ENCODE measurements at regions not wholly inside any gene's neighbourhood (a gene's known extent, or its start where the extent isn't known, plus 50 kb on each side); places are given as distances from the start of the nearest gene placed in this dataset.

- CTCF ChIA-PET, result interaction anchor here (1.0 kb wide), 1 partner anchor 9 kb away, joined by 3 read pairs; no protein-coding TSS in a partner anchor
- no peaks in the 10 kb centered on the region for H3K9me3 ChIP-seq (ENCODE audit: control extremely low read depth in 1 of 5, control insufficient read depth in 4 of 5, insufficient read depth in 2 of 5, low read depth in 1 of 5, low read length in 4 of 5)
Observed at GRCh38 chr7:51783241-51783640, 466.6 kb upstream of the COBL start.

DNA sequence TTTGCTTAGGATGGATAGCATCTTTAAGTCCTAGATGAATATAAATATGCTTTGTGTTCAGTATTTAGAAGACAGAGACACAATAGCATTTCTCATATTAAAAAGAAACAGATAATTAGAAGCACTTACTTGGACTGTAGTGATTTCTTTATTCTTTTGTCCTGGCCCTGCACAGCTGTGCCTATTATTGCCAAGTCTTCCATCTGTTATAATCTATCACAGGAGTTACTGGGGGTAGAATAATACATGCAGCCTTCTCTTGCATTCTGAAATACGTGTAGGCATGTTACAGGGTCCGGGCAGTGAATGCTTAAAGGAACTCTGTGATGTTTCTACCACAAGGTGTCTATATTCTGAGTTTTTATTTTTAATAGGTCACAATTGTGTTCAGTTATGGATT lies 461.5 kb upstream of the COBL start:
- no peaks in the 10 kb centered on the region for H3K27me3 ChIP-seq (replicated peaks in 2 of 5; ENCODE audit: control insufficient read depth in 4 of 5, insufficient read depth in 5 of 5, low read length in 4 of 5)

More at GRCh38 chr7:51783241-51783640, 466.6 kb upstream of the COBL start:
- H3K27ac ChIP-seq (ENCODE audit: insufficient read depth in 1 of 2, low read depth in 1 of 2, low read length in 2 of 2, poor library complexity in 1 of 2, severe bottlenecking in 2 of 2), result no peak overlapping the region
- no peaks in the 10 kb centered on the region for H3K36me3 ChIP-seq (ENCODE audit: control insufficient read depth in 4 of 4, insufficient read depth in 4 of 4, low read length in 3 of 4)
- POLR2A ChIA-PET, result no interaction called here
- no peaks in the 10 kb centered on the region for H3K27me3 ChIP-seq (replicated peaks in 2 of 5; ENCODE audit: control insufficient read depth in 4 of 5, insufficient read depth in 5 of 5, low read length in 4 of 5)
- H3K4me1 ChIP-seq (ENCODE audit: control extremely low read depth in 1 of 4, control insufficient read depth in 4 of 4, insufficient read depth in 4 of 4, low read length in 3 of 4), result no peaks in the 10 kb centered on the region
- 90% methylated on average over 2 of the region's 2 CpGs for WGBS (ENCODE audit: insufficient coverage)
- no peak for DNase-seq
- H3K4me3 ChIP-seq (ENCODE audit: control insufficient read depth in 1 of 7, extremely low read depth in 1 of 7, insufficient read depth in 4 of 7, low read depth in 2 of 7, low read length in 6 of 7), result no peak overlapping the region

GRCh38 chr7:51774178-51774577 lies 457.6 kb upstream of the COBL start:
- H3K4me3 ChIP-seq (ENCODE audit: control insufficient read depth in 1 of 7, extremely low read depth in 1 of 7, insufficient read depth in 4 of 7, low read depth in 2 of 7, low read length in 6 of 7), result no peak overlapping the region
- CTCF ChIA-PET, result interaction anchor here (0.9 kb wide), 1 partner anchor 10 kb away, joined by 3 read pairs; no protein-coding TSS in a partner anchor
- H3K27me3 ChIP-seq (replicated peaks in 2 of 5; ENCODE audit: control insufficient read depth in 4 of 5, insufficient read depth in 5 of 5, low read length in 4 of 5), result no peaks in the 10 kb centered on the region
- no peak overlapping the region for H3K27ac ChIP-seq (ENCODE audit: insufficient read depth in 1 of 2, low read depth in 1 of 2, low read length in 2 of 2, poor library complexity in 1 of 2, severe bottlenecking in 2 of 2)
- WGBS (ENCODE audit: insufficient coverage), result 85% methylated on average over 6 of the region's 7 CpGs
- H3K9me3 ChIP-seq (ENCODE audit: control extremely low read depth in 1 of 5, control insufficient read depth in 4 of 5, insufficient read depth in 2 of 5, low read depth in 1 of 5, low read length in 4 of 5), result no peaks in the 10 kb centered on the region
- no peaks in the 10 kb centered on the region for H3K36me3 ChIP-seq (ENCODE audit: control insufficient read depth in 4 of 4, insufficient read depth in 4 of 4, low read length in 3 of 4)
- no peaks in the 10 kb centered on the region for H3K4me1 ChIP-seq (ENCODE audit: control extremely low read depth in 1 of 4, control insufficient read depth in 4 of 4, insufficient read depth in 4 of 4, low read length in 3 of 4)
- no peak for DNase-seq
- POLR2A ChIA-PET, result no interaction called here

More for the DNA sequence above, 461.5 kb upstream of the COBL start:
- H3K36me3 ChIP-seq (ENCODE audit: control insufficient read depth in 4 of 4, insufficient read depth in 4 of 4, low read length in 3 of 4), result no peaks in the 10 kb centered on the region
- H3K9me3 ChIP-seq (ENCODE audit: control extremely low read depth in 1 of 5, control insufficient read depth in 4 of 5, insufficient read depth in 2 of 5, low read depth in 1 of 5, low read length in 4 of 5), result no peaks in the 10 kb centered on the region
- WGBS (ENCODE audit: insufficient coverage), result no CpG with 5 or more reads among the region's 2 CpGs
- no peak overlapping the region for H3K27ac ChIP-seq (ENCODE audit: insufficient read depth in 1 of 2, low read depth in 1 of 2, low read length in 2 of 2, poor library complexity in 1 of 2, severe bottlenecking in 2 of 2)
- no peaks in the 10 kb centered on the region for H3K4me1 ChIP-seq (ENCODE audit: control extremely low read depth in 1 of 4, control insufficient read depth in 4 of 4, insufficient read depth in 4 of 4, low read length in 3 of 4)
- POLR2A ChIA-PET, result no interaction called here
- CTCF ChIA-PET, result no interaction called here
- H3K4me3 ChIP-seq (ENCODE audit: control insufficient read depth in 1 of 7, extremely low read depth in 1 of 7, insufficient read depth in 4 of 7, low read depth in 2 of 7, low read length in 6 of 7), result no peak overlapping the region
- DNase-seq, result no peak

GRCh38 chr7:51772190-51772589 lies 455.6 kb upstream of the COBL start:
- H3K27me3 ChIP-seq (replicated peaks in 2 of 5; ENCODE audit: control insufficient read depth in 4 of 5, insufficient read depth in 5 of 5, low read length in 4 of 5), result no peaks in the 10 kb centered on the region
- H3K9me3 ChIP-seq (ENCODE audit: control extremely low read depth in 1 of 5, control insufficient read depth in 4 of 5, insufficient read depth in 2 of 5, low read depth in 1 of 5, low read length in 4 of 5), result no peaks in the 10 kb centered on the region
- H3K4me1 ChIP-seq (ENCODE audit: control extremely low read depth in 1 of 4, control insufficient read depth in 4 of 4, insufficient read depth in 4 of 4, low read length in 3 of 4), result no peaks in the 10 kb centered on the region
- no peak overlapping the region for H3K4me3 ChIP-seq (ENCODE audit: control insufficient read depth in 1 of 7, extremely low read depth in 1 of 7, insufficient read depth in 4 of 7, low read depth in 2 of 7, low read length in 6 of 7)
- ChIA-PET CTCF (no interaction called here), POLR2A (no interaction called here)
- 100% methylated on average over 1 of the region's 2 CpGs for WGBS (ENCODE audit: insufficient coverage)
- no peaks in the 10 kb centered on the region for H3K36me3 ChIP-seq (ENCODE audit: control insufficient read depth in 4 of 4, insufficient read depth in 4 of 4, low read length in 3 of 4)
- DNase-seq, result no peak
- no peak overlapping the region for H3K27ac ChIP-seq (ENCODE audit: insufficient read depth in 1 of 2, low read depth in 1 of 2, low read length in 2 of 2, poor library complexity in 1 of 2, severe bottlenecking in 2 of 2)

GRCh38 chr7:51764976-51765375 lies 448.4 kb upstream of the COBL start:
- H3K4me1 ChIP-seq (ENCODE audit: control extremely low read depth in 1 of 4, control insufficient read depth in 4 of 4, insufficient read depth in 4 of 4, low read length in 3 of 4), result no peaks in the 10 kb centered on the region
- H3K9me3 ChIP-seq (ENCODE audit: control extremely low read depth in 1 of 5, control insufficient read depth in 4 of 5, insufficient read depth in 2 of 5, low read depth in 1 of 5, low read length in 4 of 5), result no peaks in the 10 kb centered on the region
- ChIA-PET POLR2A (no interaction called here), CTCF (no interaction called here)
- 100% methylated on average over 1 of the region's 2 CpGs for WGBS (ENCODE audit: insufficient coverage)
- H3K36me3 ChIP-seq (ENCODE audit: control insufficient read depth in 4 of 4, insufficient read depth in 4 of 4, low read length in 3 of 4), result no peaks in the 10 kb centered on the region
- H3K27ac ChIP-seq (ENCODE audit: insufficient read depth in 1 of 2, low read depth in 1 of 2, low read length in 2 of 2, poor library complexity in 1 of 2, severe bottlenecking in 2 of 2), result no peak overlapping the region
- no peaks in the 10 kb centered on the region for H3K27me3 ChIP-seq (replicated peaks in 2 of 5; ENCODE audit: control insufficient read depth in 4 of 5, insufficient read depth in 5 of 5, low read length in 4 of 5)
- no peak for DNase-seq
- H3K4me3 ChIP-seq (ENCODE audit: control insufficient read depth in 1 of 7, extremely low read depth in 1 of 7, insufficient read depth in 4 of 7, low read depth in 2 of 7, low read length in 6 of 7), result no peak overlapping the region

DNA sequence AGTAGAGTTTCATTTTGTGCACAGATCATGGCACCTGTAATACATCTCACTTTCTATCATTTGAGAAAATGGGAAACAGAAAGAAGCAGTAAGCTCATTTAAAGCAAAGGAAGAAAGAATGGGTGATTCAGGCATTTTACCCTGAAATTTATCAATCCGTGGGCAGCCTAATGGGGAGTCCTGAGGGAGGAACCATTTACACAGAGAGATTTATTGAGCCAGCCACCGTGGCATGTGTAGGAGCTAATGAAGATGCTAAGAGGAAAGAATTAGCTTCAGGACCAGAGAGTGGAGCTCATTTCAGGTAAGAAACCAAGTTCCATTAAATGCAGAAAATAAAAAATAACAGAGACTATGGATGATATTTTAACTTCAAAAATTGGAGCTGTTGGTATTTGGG lies 443.4 kb upstream of the COBL start:
- H3K4me1 ChIP-seq (ENCODE audit: control extremely low read depth in 1 of 4, control insufficient read depth in 4 of 4, insufficient read depth in 4 of 4, low read length in 3 of 4), result no peaks in the 10 kb centered on the region
- no peak for DNase-seq
- no peaks in the 10 kb centered on the region for H3K9me3 ChIP-seq (ENCODE audit: control extremely low read depth in 1 of 5, control insufficient read depth in 4 of 5, insufficient read depth in 2 of 5, low read depth in 1 of 5, low read length in 4 of 5)
- H3K27me3 ChIP-seq (replicated peaks in 2 of 5; ENCODE audit: control insufficient read depth in 4 of 5, insufficient read depth in 5 of 5, low read length in 4 of 5), result no peaks in the 10 kb centered on the region
- WGBS (ENCODE audit: insufficient coverage), result 100% methylated on average over 1 of the region's 2 CpGs
- no peak overlapping the region for H3K4me3 ChIP-seq (ENCODE audit: control insufficient read depth in 1 of 7, extremely low read depth in 1 of 7, insufficient read depth in 4 of 7, low read depth in 2 of 7, low read length in 6 of 7)
- ChIA-PET POLR2A (no interaction called here), CTCF (no interaction called here)
- no peak overlapping the region for H3K27ac ChIP-seq (ENCODE audit: insufficient read depth in 1 of 2, low read depth in 1 of 2, low read length in 2 of 2, poor library complexity in 1 of 2, severe bottlenecking in 2 of 2)
- H3K36me3 ChIP-seq (ENCODE audit: control insufficient read depth in 4 of 4, insufficient read depth in 4 of 4, low read length in 3 of 4), result no peaks in the 10 kb centered on the region

- 99% methylated on average over 5 of the region's 6 CpGs for WGBS (ENCODE audit: insufficient coverage)
- no peaks in the 10 kb centered on the region for H3K36me3 ChIP-seq (ENCODE audit: control insufficient read depth in 4 of 4, insufficient read depth in 4 of 4, low read length in 3 of 4)
- no peak overlapping the region for H3K27ac ChIP-seq (ENCODE audit: insufficient read depth in 1 of 2, low read depth in 1 of 2, low read length in 2 of 2, poor library complexity in 1 of 2, severe bottlenecking in 2 of 2)
- no peaks in the 10 kb centered on the region for H3K9me3 ChIP-seq (ENCODE audit: control extremely low read depth in 1 of 5, control insufficient read depth in 4 of 5, insufficient read depth in 2 of 5, low read depth in 1 of 5, low read length in 4 of 5)
- POLR2A ChIA-PET, result no interaction called here
- CTCF ChIA-PET, result no interaction called here
- no peak overlapping the region for H3K4me3 ChIP-seq (ENCODE audit: control insufficient read depth in 1 of 7, extremely low read depth in 1 of 7, insufficient read depth in 4 of 7, low read depth in 2 of 7, low read length in 6 of 7)
- no peaks in the 10 kb centered on the region for H3K4me1 ChIP-seq (ENCODE audit: control extremely low read depth in 1 of 4, control insufficient read depth in 4 of 4, insufficient read depth in 4 of 4, low read length in 3 of 4)
- no peaks in the 10 kb centered on the region for H3K27me3 ChIP-seq (replicated peaks in 2 of 5; ENCODE audit: control insufficient read depth in 4 of 5, insufficient read depth in 5 of 5, low read length in 4 of 5)
- no peak for DNase-seq
Observed at GRCh38 chr7:51757960-51758359, 441.4 kb upstream of the COBL start.
